ENCODE measurements at regions not wholly inside any gene's neighbourhood (a gene's known extent, or its start where the extent isn't known, plus 50 kb on each side); places are given as distances from the start of the nearest gene placed in this dataset.
"Not testable (repeated sequence)": the region's sequence is repeated elsewhere in the genome, so short reads cannot be mapped to it uniquely, and the experiment has no call there.

DNA sequence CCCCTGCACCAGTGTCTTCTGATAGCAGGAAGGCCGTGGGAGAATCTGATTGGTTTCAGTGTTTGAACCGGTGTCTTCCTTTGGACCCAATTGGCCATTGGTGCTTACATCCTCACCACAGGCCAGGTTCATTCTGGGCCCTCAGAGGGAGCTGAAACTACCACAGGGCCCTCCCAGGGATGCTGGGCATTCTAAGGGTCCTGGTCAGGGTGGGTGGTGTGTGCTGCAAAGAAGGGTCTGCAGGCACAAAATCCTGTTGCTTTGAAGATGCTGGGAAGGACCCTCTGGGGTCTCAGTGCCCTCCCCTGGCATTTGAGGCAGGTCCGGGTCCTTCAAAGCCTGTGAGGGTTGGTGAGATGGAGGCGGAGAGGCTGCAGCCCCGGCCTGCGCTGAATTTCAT lies 89.8 kb upstream of the RIMBP3B start:
- H3K36me3 Mint-ChIP-seq; intact Hi-C loops (cut with micrococcal nuclease); H2AFZ ChIP-seq (ENCODE audit: insufficient read depth, low read depth, low read length, poor library complexity, severe bottlenecking); H4K20me1 ChIP-seq (ENCODE audit: insufficient read depth, low read length); H3K27ac Mint-ChIP-seq; H3K4me3 Mint-ChIP-seq; H3K4me2 ChIP-seq (replicated peaks; ENCODE audit: extremely low read depth, low read length, poor library complexity, severe bottlenecking); H3K27me3 ChIP-seq (ENCODE audit: control insufficient read depth in 2 of 2, insufficient read depth in 2 of 2, low read length in 2 of 2); H3K4me1 ChIP-seq (ENCODE audit: control insufficient read depth in 1 of 2, insufficient read depth in 2 of 2, low read length in 2 of 2); H3K9me3 ChIP-seq (replicated peaks in 1 of 2; ENCODE audit: control insufficient read depth in 1 of 2, insufficient read depth in 1 of 2, low read length in 2 of 2); H3K27me3 Mint-ChIP-seq (ENCODE audit: low read depth in 3 of 3); H3K4me3 ChIP-seq (replicated peaks in 1 of 3; ENCODE audit: low read depth in 2 of 3, low read length in 3 of 3); H3K4me1 Mint-ChIP-seq; H3K9me3 Mint-ChIP-seq; H3K36me3 ChIP-seq (replicated peaks in 1 of 2; ENCODE audit: control insufficient read depth in 1 of 2, insufficient read depth in 2 of 2, low read length in 2 of 2); H3K27ac ChIP-seq (ENCODE audit: low read depth in 1 of 2, low read length in 2 of 2); H3K79me2 ChIP-seq (ENCODE audit: insufficient read depth, low read length); DNase-seq; H3K9ac ChIP-seq (ENCODE audit: insufficient read depth, low read length, poor library complexity, severe bottlenecking): not testable (repeated sequence)
- no CpG with 5 or more reads among the region's 6 CpGs for WGBS (ENCODE audit: insufficient coverage)

DNA sequence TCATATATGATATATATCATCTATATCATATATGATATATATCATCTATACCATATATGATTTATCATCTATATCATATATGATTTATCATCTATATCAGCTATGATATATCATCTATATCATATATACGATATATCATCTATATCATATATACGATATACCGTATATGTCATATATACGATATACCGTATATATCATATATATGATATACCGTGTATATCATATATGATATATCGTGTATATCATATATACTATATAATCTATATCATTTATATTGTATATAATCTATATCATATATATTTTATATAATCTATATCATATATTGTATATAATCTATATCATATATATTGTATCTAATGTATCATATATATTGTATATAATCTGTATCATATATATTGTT lies 55.9 kb upstream of the RIMBP3B start:
- H3K27ac Mint-ChIP-seq; H3K4me3 ChIP-seq (replicated peaks in 1 of 3; ENCODE audit: low read depth in 2 of 3, low read length in 3 of 3); H3K9me3 Mint-ChIP-seq; intact Hi-C loops (cut with micrococcal nuclease); H3K36me3 Mint-ChIP-seq; H3K4me1 Mint-ChIP-seq; H3K79me2 ChIP-seq (ENCODE audit: insufficient read depth, low read length); H4K20me1 ChIP-seq (ENCODE audit: insufficient read depth, low read length); H3K9ac ChIP-seq (ENCODE audit: insufficient read depth, low read length, poor library complexity, severe bottlenecking); H3K27ac ChIP-seq (ENCODE audit: low read depth in 1 of 2, low read length in 2 of 2); H2AFZ ChIP-seq (ENCODE audit: insufficient read depth, low read depth, low read length, poor library complexity, severe bottlenecking); H3K4me3 Mint-ChIP-seq; DNase-seq; H3K9me3 ChIP-seq (replicated peaks in 1 of 2; ENCODE audit: control insufficient read depth in 1 of 2, insufficient read depth in 1 of 2, low read length in 2 of 2); H3K4me2 ChIP-seq (replicated peaks; ENCODE audit: extremely low read depth, low read length, poor library complexity, severe bottlenecking); H3K36me3 ChIP-seq (replicated peaks in 1 of 2; ENCODE audit: control insufficient read depth in 1 of 2, insufficient read depth in 2 of 2, low read length in 2 of 2); H3K4me1 ChIP-seq (ENCODE audit: control insufficient read depth in 1 of 2, insufficient read depth in 2 of 2, low read length in 2 of 2); H3K27me3 ChIP-seq (ENCODE audit: control insufficient read depth in 2 of 2, insufficient read depth in 2 of 2, low read length in 2 of 2); H3K27me3 Mint-ChIP-seq (ENCODE audit: low read depth in 3 of 3): not testable (repeated sequence)
- WGBS (ENCODE audit: insufficient coverage): no CpG with 5 or more reads among the region's 7 CpGs

All from CD14-positive monocyte (primary cell).